ENCODE measurements at regions not wholly inside any gene's neighbourhood (a gene's known extent, or its start where the extent isn't known, plus 50 kb on each side); places are given as distances from the start of the nearest gene placed in this dataset.

DNA sequence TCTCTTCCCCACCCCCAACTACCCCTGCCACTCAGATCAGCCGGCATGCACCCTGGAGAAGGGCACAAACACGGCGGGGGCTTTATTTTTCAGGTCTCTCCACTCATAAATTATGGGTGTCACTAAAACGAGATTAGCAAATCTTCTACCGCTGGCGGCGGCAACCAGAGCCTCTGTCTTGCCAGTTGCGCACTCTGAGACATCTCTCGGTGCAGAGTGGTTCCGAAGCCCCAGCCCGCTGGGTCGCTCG, 125.3 kb upstream of the C11orf58 start:
- H3K4me3 ChIP-seq: peak overlapping the region; percentile 41 to 64 (median 52)
- peaks cover 79 to 97% (median 84%) of the 10 kb centered on the region in 11 experiments for H3K27me3 ChIP-seq

DNA sequence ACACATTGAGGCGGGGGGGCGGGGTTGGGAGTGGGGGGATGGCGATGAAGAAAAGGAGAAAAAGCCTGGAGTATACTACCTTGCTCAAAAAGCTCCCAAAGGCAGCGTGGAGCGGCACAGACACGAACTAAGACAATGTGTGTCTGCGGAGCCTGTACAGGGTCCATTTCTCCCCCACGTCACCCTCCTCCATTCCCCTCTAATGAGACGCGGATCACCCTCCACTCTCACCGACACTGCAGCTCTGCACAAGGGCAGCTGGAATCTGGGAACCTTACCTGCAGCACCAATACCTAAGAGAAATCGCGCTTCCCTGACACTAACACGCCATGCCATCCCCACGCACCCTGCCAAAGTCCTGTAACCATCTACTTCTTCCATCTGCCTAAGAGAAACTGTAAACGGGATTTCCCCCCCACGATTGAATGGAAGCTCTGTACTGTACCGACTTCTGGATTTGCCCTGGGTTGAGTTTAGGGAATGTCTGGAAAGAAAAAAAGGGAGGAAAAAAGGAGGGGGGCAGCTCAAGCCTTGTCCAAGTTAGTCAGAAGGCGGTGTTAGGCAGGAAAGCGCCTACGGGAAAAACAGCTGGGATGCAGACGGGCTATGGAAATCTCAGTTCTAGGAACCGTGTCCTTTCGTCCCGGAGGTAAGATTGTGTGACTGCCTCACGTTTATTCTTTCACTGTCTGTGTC, 125.7 kb upstream of the C11orf58 start:
- Histone ChIP-seq H3K4me1 (peaks cover 6 to 15% (median 12%) of the 10 kb centered on the region in 10 experiments; a peak in 17 of 20 replicates), H3K36me3 (no peaks in the 10 kb centered on the region), H3K27me3 (peaks cover 83 to 97% (median 89%) of the 10 kb centered on the region in 11 experiments), H3K9ac (0 out of 22 replicates have a peak overlapping the region, but pooled peaks of 2 of the 11 experiments have one; percentile 3 to 6), H3K4me2 (peak overlapping the region; percentile 76 to 93 (median 89)), H3K27ac (no peak overlapping the region), H4K20me1 (peaks cover 0 to 53% (median 36%) of the 10 kb centered on the region in 11 experiments; a peak in 16 of 22 replicates), H3K9me3 (replicated peaks in 1 of 11) (peaks cover 0 to 16% (median 9%) of the 10 kb centered on the region in 11 experiments; a peak in 13 of 22 replicates), H3K4me3 (peak overlapping the region in 9 of 10 experiments; percentile 41 to 64 (median 53); a peak in 15 of 20 replicates)
- no peak for TF ChIP-seq Cebpa-rat (IDR thresholded peaks at IDR 0.05)

More for the DNA sequence above, 125.3 kb upstream of the C11orf58 start:
- Histone ChIP-seq H3K4me1 (peaks cover 6 to 13% (median 11%) of the 10 kb centered on the region in 10 experiments; a peak in 16 of 20 replicates), H3K9me3 (replicated peaks in 1 of 11) (peaks cover 0 to 16% (median 9%) of the 10 kb centered on the region in 11 experiments; a peak in 13 of 22 replicates), H3K36me3 (no peaks in the 10 kb centered on the region), H4K20me1 (peaks cover 0 to 49% (median 32%) of the 10 kb centered on the region in 11 experiments; a peak in 16 of 22 replicates), H3K9ac (0 out of 22 replicates have a peak overlapping the region, but pooled peaks of 2 of the 11 experiments have one; percentile 3 to 6), H3K27ac (no peak overlapping the region), H3K4me2 (peak overlapping the region; percentile 76 to 93 (median 89))
- TF ChIP-seq Cebpa-rat (IDR thresholded peaks at IDR 0.05): no peak

DNA sequence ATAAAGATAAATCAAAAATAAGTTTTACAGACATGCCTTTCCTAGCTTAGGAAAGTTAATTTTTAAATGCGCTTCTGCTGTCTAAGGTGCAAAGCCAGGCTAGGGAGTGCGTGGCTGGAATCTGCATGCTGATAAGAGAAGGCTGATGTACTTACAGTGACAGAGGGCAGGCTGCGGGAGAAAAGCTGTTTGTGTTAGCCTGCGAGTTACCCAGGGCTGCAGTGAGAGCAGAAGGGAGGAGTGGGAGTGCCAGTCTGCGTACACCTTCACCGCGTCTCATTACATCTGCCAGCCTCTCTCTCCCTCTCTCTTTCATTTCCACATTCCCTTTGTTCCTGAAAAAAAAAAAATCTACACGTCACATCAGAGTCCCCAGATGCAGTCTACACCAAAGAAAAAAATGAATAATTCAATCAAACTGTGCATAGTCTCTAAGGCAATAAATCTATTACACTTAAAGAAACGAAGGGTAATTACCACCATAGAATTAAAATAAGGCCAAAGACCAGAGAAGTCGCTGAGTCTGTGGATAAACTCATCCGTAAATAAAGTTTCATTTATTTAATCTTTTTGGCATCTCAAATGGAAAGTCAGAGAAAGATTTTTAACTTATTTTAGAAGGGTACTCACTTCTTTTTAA, 126.4 kb upstream of the C11orf58 start:
- H3K4me2 ChIP-seq: no peak overlapping the region
- no peak overlapping the region for H3K9ac ChIP-seq
- H3K27me3 ChIP-seq: peaks cover 90 to 98% (median 93%) of the 10 kb centered on the region in 11 experiments
- H4K20me1 ChIP-seq: peaks cover 0 to 56% (median 43%) of the 10 kb centered on the region in 11 experiments; a peak in 17 of 22 replicates
- TF ChIP-seq Cebpa-rat (IDR thresholded peaks at IDR 0.05): no peak
- H3K4me1 ChIP-seq: peaks cover 11 to 21% (median 18%) of the 10 kb centered on the region in 10 experiments; a peak in 19 of 20 replicates
- no peak overlapping the region for H3K27ac ChIP-seq
- H3K9me3 ChIP-seq (replicated peaks in 1 of 11): peaks cover 0 to 16% (median 9%) of the 10 kb centered on the region in 11 experiments; a peak in 13 of 22 replicates
- H3K36me3 ChIP-seq: no peaks in the 10 kb centered on the region
- no peak overlapping the region for H3K4me3 ChIP-seq

DNA sequence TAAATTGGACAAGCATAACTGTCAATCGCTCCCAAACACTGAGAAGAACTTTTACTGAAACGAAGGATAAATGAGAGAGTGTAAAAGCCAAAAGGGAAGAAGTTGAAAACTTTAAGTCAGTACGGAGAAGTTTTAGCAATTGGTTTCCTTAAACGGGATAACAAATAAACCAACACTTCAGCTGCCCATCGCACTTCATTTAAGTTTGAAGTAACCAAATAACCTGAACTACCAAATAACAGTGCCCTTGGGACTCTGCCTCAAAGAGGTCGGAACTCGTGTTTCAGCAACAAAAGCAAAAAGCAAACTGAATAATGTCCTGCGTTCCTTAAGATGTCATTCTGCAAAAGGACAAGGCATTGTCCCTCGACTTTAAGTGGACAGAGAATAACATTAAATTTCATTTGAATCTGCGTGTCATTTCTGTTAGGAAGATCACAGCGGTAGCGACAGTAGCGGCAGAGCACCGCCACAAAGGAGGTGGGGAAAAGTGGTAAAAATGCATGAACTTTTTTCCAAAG, 127.0 kb upstream of the C11orf58 start:
- TF ChIP-seq Cebpa-rat (IDR thresholded peaks at IDR 0.05): no peak
- Histone ChIP-seq H3K4me1 (peaks cover 17 to 27% (median 24%) of the 10 kb centered on the region in 10 experiments), H3K4me2 (no peak overlapping the region), H3K9ac (no peak overlapping the region), H3K27me3 (peaks cover 96 to 100% (median 97%) of the 10 kb centered on the region in 11 experiments), H4K20me1 (peaks cover 0 to 62% (median 49%) of the 10 kb centered on the region in 11 experiments; a peak in 17 of 22 replicates), H3K9me3 (replicated peaks in 1 of 11) (peaks cover 0 to 16% (median 9%) of the 10 kb centered on the region in 11 experiments; a peak in 13 of 22 replicates), H3K27ac (no peak overlapping the region), H3K4me3 (no peak overlapping the region), H3K36me3 (no peaks in the 10 kb centered on the region)

DNA sequence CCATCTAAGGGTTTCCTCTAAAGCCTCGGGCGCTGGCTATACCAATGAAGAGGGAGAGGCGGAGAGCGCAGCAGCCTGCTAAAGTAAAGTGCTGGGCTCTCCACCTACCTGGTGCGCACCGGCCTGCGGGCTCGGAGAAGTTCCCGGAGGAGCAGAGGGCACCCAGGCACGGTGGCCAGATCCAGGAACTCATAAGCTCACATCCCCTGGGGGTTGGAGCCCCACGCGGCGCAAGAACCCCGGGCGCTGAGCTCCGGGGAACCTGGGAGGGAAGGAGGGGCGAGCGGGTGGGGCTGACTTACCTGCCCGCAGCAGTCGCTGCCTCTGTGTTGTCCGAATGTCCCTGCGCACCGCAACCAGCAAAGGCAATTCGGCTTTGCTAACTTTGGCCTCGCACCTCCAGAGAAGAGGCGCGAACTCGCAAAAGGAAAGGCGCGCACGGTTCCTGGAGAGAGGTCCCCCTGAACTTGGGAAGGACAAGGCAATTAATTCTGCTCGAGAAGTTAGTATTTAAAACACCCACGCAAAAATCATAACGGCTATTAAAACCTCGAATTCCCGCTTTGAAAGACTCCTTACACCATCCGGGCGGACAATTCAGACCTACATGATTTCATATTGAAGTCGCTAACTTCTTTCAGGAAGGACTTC, 127.6 kb upstream of the C11orf58 start:
- Histone ChIP-seq H3K27me3 (peaks cover 99 to 100% (median 100%) of the 10 kb centered on the region in 11 experiments), H4K20me1 (peaks cover 0 to 65% (median 52%) of the 10 kb centered on the region in 11 experiments; a peak in 17 of 22 replicates), H3K27ac (no peak overlapping the region), H3K9ac (no peak overlapping the region), H3K36me3 (no peaks in the 10 kb centered on the region), H3K9me3 (replicated peaks in 1 of 11) (peaks cover 0 to 16% (median 9%) of the 10 kb centered on the region in 11 experiments; a peak in 13 of 22 replicates), H3K4me1 (peaks cover 19 to 32% (median 26%) of the 10 kb centered on the region in 10 experiments), H3K4me2 (no peak overlapping the region), H3K4me3 (no peak overlapping the region)
- no peak for TF ChIP-seq Cebpa-rat (IDR thresholded peaks at IDR 0.05)

DNA sequence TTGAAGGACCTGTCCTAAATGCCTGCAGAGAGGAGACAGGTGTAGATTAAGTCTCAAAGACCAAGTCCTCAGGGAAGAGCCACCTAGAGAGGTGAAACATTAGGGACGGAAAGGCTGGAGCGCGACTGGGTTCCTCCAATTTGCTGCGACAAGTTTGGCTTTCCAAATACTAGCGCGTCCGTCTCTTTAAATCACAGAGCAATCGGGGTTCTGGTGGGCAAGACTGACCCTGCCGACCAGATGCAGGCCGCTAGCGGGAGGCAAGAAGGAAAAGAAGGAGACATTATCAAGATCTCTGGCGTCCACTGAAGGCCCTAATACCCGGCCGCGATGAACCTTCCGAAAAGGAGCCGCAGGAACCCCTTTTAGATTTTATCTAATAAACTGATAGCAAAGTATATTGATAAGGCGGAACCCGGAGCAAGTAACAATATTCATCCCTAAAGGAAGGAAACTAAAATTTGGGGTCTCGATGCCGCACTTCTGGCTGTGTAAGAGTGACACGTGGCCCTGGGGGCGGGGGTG, 128.2 kb upstream of the C11orf58 start:
- H3K27me3 ChIP-seq: peaks cover 99 to 100% (median 100%) of the 10 kb centered on the region in 11 experiments
- H3K4me3 ChIP-seq: no peak overlapping the region
- no peak overlapping the region for H3K27ac ChIP-seq
- H3K4me2 ChIP-seq: no peak overlapping the region
- TF ChIP-seq Cebpa-rat (IDR thresholded peaks at IDR 0.05): no peak
- H3K9me3 ChIP-seq (replicated peaks in 1 of 11): peaks cover 0 to 16% (median 9%) of the 10 kb centered on the region in 11 experiments; a peak in 13 of 22 replicates
- peaks cover 0 to 70% (median 58%) of the 10 kb centered on the region in 11 experiments; a peak in 17 of 22 replicates for H4K20me1 ChIP-seq
- H3K36me3 ChIP-seq: no peaks in the 10 kb centered on the region
- peaks cover 19 to 37% (median 27%) of the 10 kb centered on the region in 10 experiments for H3K4me1 ChIP-seq
- H3K9ac ChIP-seq: no peak overlapping the region

DNA sequence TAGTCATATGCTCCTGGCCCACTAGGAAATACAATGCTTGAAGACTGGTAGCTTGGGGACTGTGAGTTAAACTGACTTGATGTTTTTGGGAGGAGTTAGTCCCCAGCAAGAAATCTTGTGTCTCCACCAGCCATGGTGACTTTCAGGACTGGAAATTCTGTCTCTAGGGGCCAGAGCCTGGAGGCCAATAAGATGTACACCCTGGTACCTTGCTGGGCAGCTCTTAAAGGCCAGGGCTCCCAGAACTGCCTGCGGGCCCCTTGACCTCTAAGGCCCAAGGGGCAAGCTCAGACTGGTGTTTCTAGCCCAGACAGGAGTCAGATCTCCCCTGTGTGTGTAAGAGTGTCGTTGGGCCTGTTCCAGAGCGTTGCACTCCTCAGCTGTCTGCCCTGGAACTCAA, 128.7 kb upstream of the C11orf58 start:
- Histone ChIP-seq H3K9me3 (replicated peaks in 1 of 11) (peaks cover 0 to 16% (median 9%) of the 10 kb centered on the region in 11 experiments; a peak in 13 of 22 replicates), H3K27ac (no peak overlapping the region), H3K36me3 (no peaks in the 10 kb centered on the region), H3K27me3 (peaks cover 99 to 100% (median 100%) of the 10 kb centered on the region in 11 experiments), H4K20me1 (peaks cover 0 to 76% (median 63%) of the 10 kb centered on the region in 11 experiments; a peak in 17 of 22 replicates), H3K4me3 (no peak overlapping the region), H3K4me1 (peaks cover 20 to 39% (median 28%) of the 10 kb centered on the region in 10 experiments), H3K9ac (no peak overlapping the region), H3K4me2 (no peak overlapping the region)
- TF ChIP-seq Cebpa-rat (IDR thresholded peaks at IDR 0.05): no peak

Measured in BLaER1 treated with 17β-estradiol and CSF1 and Interleukin-3, amounts not matched to agents 10 nM and 100 nM (cell line).